PC-9 (cell line): ENCODE measurements at regions not wholly inside any gene's neighbourhood (a gene's known extent, or its start where the extent isn't known, plus 50 kb on each side); places are given as distances from the start of the nearest gene placed in this dataset.

ENCODE experiments used
- BruUV-seq: library from RNA; stranded (reverse); fragments of 400-500 nt; replicated peaks from 2 replicates; lab custom pipeline; 2021; lab: Mats Ljungman, UMichigan
- CTCF ChIA-PET: fragments of 300-600 bp; sonication (Branson Sonifier 250); formaldehyde crosslinking; loops from one replicate; lab custom pipeline; 2022; ENCODE audit warnings: antibody characterized with exemption; lab: Charles Lee
- POLR2A ChIA-PET: fragments of 300-600 bp; sonication (Branson Sonifier 250); formaldehyde crosslinking; loops from one replicate; lab custom pipeline; 2022; ENCODE audit warnings: antibody characterized with exemption; ENCODE audit not compliant: unreplicated experiment; lab: Charles Lee
- DNase-seq, 2 experiments: peaks; one replicate each; pipeline versions ENCODE4 v3.0.0 to v3.0.0-alpha.2; 2015 to 2022; ENCODE audit warnings: mixed read lengths in 1 of 2
- H2AFZ ChIP-seq: fragments of 200-600 bp; sonication (generic); 2 replicates; pipeline ENCODE4 v1.8.1; 2017; ENCODE audit warnings: antibody characterized with exemption
- H3F3A ChIP-seq: fragments of 200-600 bp; sonication (generic); 2 replicates; pipeline ENCODE4 v1.8.1; 2017; ENCODE audit warnings: antibody characterized with exemption, mild to moderate bottlenecking, low read depth; ENCODE audit not compliant: insufficient read depth
- H3K27ac ChIP-seq: fragments of 200-600 bp; sonication (generic); 2 replicates; pipeline ENCODE4 v1.6.1; 2016; ENCODE audit warnings: mixed run types
- H3K27me3 ChIP-seq: fragments of 200-600 bp; sonication (generic); 2 replicates; pipeline ENCODE4 v1.6.1; 2016; ENCODE audit warnings: low read depth, mixed run types; ENCODE audit not compliant: insufficient read depth
- H3K36me3 ChIP-seq: fragments of 200-600 bp; sonication (generic); 2 replicates; pipeline ENCODE4 v1.6.1; 2016; ENCODE audit warnings: low read depth, mixed run types
- H3K4me1 ChIP-seq: fragments of 200-600 bp; sonication (generic); replicated peaks from 2 replicates; pipeline ENCODE4 v1.6.1; 2016; ENCODE audit warnings: mixed run types; ENCODE audit not compliant: insufficient read depth
- H3K4me2 ChIP-seq: fragments of 200-600 bp; sonication (generic); 2 replicates; pipeline ENCODE4 v1.6.1; 2017; ENCODE audit warnings: mixed run types
- H3K4me3 ChIP-seq: fragments of 200-600 bp; sonication (generic); 2 replicates; pipeline ENCODE4 v1.6.1; 2016; ENCODE audit warnings: mixed run types
- H3K79me2 ChIP-seq: fragments of 200-600 bp; sonication (generic); 2 replicates; pipeline ENCODE4 v1.6.1; 2017; ENCODE audit warnings: low read depth, mixed run types
- H3K9me2 ChIP-seq: fragments of 200-600 bp; sonication (generic); 2 replicates; pipeline ENCODE4 v1.8.1; 2017; ENCODE audit warnings: mild to moderate bottlenecking; ENCODE audit not compliant: insufficient read depth
- H3K9me3 ChIP-seq: fragments of 200-600 bp; sonication (generic); 2 replicates; pipeline ENCODE4 v1.8.1; 2016; ENCODE audit warnings: low read depth; ENCODE audit not compliant: insufficient read depth
- H4K20me1 ChIP-seq: fragments of 200-600 bp; sonication (generic); 2 replicates; pipeline ENCODE4 v1.8.1; 2017; ENCODE audit not compliant: insufficient read depth
- EZH2 ChIP-seq: fragments of 200-600 bp; sonication (generic); IDR thresholded peaks from 2 replicates; pipeline ENCODE4 v1.8.0; 2017; ENCODE audit warnings: antibody characterized with exemption, low read depth
- intact Hi-C: fragments of 100-400 bp; cut with micrococcal nuclease; formaldehyde crosslinking; loops from one replicate; pipeline ENCODE4 v1.10.0; 2022; ENCODE audit not compliant: unreplicated experiment
- TF ChIP-seq, protein P1 (sequence below): fragments of 200-600 bp; sonication (generic); conservative IDR thresholded peaks from 2 replicates; pipeline ENCODE4 v1.6.1; 2017; ENCODE audit warnings: mixed run types, antibody characterized with exemption, mild to moderate bottlenecking, moderate library complexity

DNA sequence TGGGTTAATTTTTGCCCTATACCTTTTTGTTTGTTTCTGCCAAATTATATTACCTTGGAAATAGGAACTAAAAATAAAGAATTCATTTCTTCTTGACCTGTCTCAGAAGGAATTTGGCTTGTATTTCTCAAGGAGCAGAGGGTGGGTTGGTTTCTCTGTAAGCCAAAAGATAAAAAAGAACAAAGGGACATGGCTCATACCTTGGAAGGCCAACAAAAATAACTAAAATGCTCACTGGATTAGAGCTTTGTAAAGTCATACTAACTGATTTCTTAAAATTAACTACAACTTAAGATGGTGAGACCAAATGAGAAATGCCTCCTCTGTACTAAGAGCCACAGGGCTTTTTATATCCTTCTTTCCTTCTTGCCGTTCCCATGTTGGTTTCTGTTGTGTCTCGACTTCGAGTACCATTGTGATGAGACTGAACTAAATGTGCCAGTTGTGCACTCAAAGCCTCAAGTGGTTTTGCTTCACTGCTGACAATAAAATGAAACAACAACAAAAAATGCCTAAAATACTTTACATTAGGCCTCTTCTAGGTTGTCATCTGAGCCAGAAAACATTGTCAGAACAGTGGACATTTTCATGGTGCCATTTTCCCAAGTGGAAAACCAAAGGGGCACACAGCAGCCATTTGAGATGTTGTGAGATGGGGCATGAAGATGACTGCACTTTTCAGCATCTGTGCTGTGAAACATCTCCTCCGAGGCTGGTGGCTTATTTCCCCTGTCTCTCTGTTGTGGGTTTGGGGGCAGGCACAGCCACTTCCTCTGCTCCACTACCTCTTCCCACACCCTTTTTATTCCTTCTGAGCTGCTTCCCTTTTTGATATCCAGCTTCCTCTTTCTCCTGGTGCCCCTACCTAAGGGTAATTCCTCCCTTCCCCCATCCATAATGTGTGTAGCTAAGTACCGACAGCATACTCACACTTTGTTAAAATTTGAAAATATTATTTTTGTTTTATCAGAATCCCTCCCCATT lies 51.8 kb upstream of the AGR3 start:
- intact Hi-C loops = loop anchor here (2.0 kb wide), 1 partner anchor 45 kb away; no protein-coding TSS in a partner anchor
- no peak overlapping the region for H2AFZ ChIP-seq
- H3K9me3 ChIP-seq = peaks cover 9% of the 10 kb centered on the region
- H4K20me1 ChIP-seq = no peaks in the 10 kb centered on the region
- no peak overlapping the region for H3K4me2 ChIP-seq
- H3K4me1 ChIP-seq = peaks cover 14% of the 10 kb centered on the region
- DNase-seq = no peak
- H3F3A ChIP-seq = peaks cover 6% of the 10 kb centered on the region; the same call in 1 of the 2 replicates
- no peaks in the 10 kb centered on the region for H3K36me3 ChIP-seq
- H3K27ac ChIP-seq = no peak overlapping the region
- POLR2A ChIA-PET = no interaction called here
- no peaks in the 10 kb centered on the region for H3K27me3 ChIP-seq
- no peaks in the 10 kb centered on the region for H3K79me2 ChIP-seq
- CTCF ChIA-PET = no interaction called here
- no peaks in the 10 kb centered on the region for H3K9me2 ChIP-seq
- TF ChIP-seq EZH2 = no peak
- TF ChIP-seq, protein P1, sequence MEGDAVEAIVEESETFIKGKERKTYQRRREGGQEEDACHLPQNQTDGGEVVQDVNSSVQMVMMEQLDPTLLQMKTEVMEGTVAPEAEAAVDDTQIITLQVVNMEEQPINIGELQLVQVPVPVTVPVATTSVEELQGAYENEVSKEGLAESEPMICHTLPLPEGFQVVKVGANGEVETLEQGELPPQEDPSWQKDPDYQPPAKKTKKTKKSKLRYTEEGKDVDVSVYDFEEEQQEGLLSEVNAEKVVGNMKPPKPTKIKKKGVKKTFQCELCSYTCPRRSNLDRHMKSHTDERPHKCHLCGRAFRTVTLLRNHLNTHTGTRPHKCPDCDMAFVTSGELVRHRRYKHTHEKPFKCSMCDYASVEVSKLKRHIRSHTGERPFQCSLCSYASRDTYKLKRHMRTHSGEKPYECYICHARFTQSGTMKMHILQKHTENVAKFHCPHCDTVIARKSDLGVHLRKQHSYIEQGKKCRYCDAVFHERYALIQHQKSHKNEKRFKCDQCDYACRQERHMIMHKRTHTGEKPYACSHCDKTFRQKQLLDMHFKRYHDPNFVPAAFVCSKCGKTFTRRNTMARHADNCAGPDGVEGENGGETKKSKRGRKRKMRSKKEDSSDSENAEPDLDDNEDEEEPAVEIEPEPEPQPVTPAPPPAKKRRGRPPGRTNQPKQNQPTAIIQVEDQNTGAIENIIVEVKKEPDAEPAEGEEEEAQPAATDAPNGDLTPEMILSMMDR = no peak
- H3K4me3 ChIP-seq = no peak overlapping the region
- BruUV-seq = no TSS peak

DNA sequence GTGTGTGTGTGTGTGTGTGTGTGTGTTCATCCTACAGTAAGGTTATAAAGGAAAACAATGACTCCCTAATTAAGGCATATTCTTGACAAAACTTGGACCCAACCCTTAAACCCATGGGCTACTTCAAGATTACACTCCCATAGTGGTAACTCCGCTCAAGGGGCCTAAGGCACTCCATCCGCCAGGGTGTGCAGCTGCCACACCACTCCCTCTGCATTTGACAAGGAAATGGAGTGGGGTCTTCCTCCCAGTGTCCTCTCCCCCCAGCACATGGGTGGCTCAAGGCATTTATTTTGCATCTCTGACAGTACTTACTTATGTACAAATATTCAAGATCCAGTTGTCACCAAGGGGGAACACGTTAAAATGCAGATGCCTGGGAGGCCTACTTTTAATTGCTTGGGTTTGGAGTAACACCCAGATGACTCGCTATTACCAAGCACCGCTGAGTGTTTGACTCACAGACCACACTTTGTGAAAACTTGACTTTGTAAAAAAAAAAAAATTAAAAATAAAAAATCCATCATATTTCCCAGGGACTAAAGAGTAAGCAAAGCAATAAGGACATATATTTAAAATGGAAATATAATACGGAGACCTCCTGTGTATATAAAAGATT lies 53.0 kb upstream of the AGR3 start:
- POLR2A ChIA-PET = interaction anchor here (0.5 to 1.0 kb wide), 5 partner anchors 13 to 363 kb away, joined by 3 to 5 read pairs (median 3); no protein-coding TSS in a partner anchor

More for the DNA sequence above, 53.0 kb upstream of the AGR3 start:
- no peak for TF ChIP-seq EZH2
- TF ChIP-seq, protein P1 = no peak
- no peaks in the 10 kb centered on the region for H3K79me2 ChIP-seq
- H3K27me3 ChIP-seq = no peaks in the 10 kb centered on the region
- peak in 1 of 2 experiments; percentile 35 for DNase-seq
- no TSS peak for BruUV-seq
- peak overlapping the region; percentile 20; the same call in 1 of the 2 replicates for H2AFZ ChIP-seq
- no peaks in the 10 kb centered on the region for H3K9me2 ChIP-seq
- 0 out of 2 replicates have a peak, but pooled peaks cover 7% of the 10 kb centered on the region for H3K9me3 ChIP-seq
- H4K20me1 ChIP-seq = no peaks in the 10 kb centered on the region
- no peaks in the 10 kb centered on the region for H3K36me3 ChIP-seq
- no peak overlapping the region for H3K4me3 ChIP-seq
- CTCF ChIA-PET = no interaction called here
- peaks cover 6% of the 10 kb centered on the region; the same call in 1 of the 2 replicates for H3F3A ChIP-seq
- intact Hi-C loops = loop anchor here (2.0 kb wide), 1 partner anchor 44 kb away; no protein-coding TSS in a partner anchor
- peak overlapping the region; percentile 8; the same call in 1 of the 2 replicates for H3K4me2 ChIP-seq
- H3K4me1 ChIP-seq = peaks cover 19% of the 10 kb centered on the region
- H3K27ac ChIP-seq = peak overlapping the region; percentile 48
